IMR-90 (cell line): ENCODE measurements at regions not wholly inside any gene's neighbourhood (a gene's known extent, or its start where the extent isn't known, plus 50 kb on each side); places are given as distances from the start of the nearest gene placed in this dataset.

Experiments used
- ATAC-seq: fragments of 200-7000 bp; cut with Tn5 transposase; 2 replicates; pipeline ENCODE4 v1.9.1; 2020; ENCODE audit warnings: low read depth, mild to moderate bottlenecking, moderate library complexity
- BruUV-seq: library from RNA; stranded (reverse); fragments of 400-500 nt; replicated peaks from 2 replicates; lab custom pipeline; 2021; lab: Mats Ljungman, UMichigan
- CTCF ChIA-PET: fragments of 300-600 bp; formaldehyde crosslinking; extraction: SDS; loops from one replicate; lab custom pipeline; 2021; ENCODE audit warnings: antibody characterized with exemption; lab: Yijun Ruan, JAX
- POLR2A ChIA-PET: fragments of 300-600 bp; sonication (Branson Sonifier 250); formaldehyde crosslinking; loops from one replicate; lab custom pipeline; 2022; ENCODE audit warnings: antibody characterized with exemption; ENCODE audit not compliant: unreplicated experiment; lab: Charles Lee
- DNase-seq: peaks from one replicate; pipeline ENCODE4 v3.0.0; 2013
- H2AFZ ChIP-seq: replicated peaks from 2 replicates; pipeline ENCODE3; 2013; ENCODE audit warnings: low read length, mild to moderate bottlenecking; ENCODE audit not compliant: poor library complexity
- H2AK5ac ChIP-seq: 2 replicates; pipeline ENCODE4 v1.6.1; 2013; ENCODE audit warnings: low read depth, low read length, inconsistent platforms
- H2AK9ac ChIP-seq: replicated peaks from 2 replicates; pipeline ENCODE3; 2013; ENCODE audit warnings: mild to moderate bottlenecking, low read depth, low read length, moderate library complexity; ENCODE audit not compliant: poor library complexity
- H2BK120ac ChIP-seq: 2 replicates; pipeline ENCODE4 v1.6.1; 2013; ENCODE audit warnings: low read depth, low read length, inconsistent platforms
- H2BK15ac ChIP-seq: 3 replicates; pipeline ENCODE4 v1.6.1; 2013; ENCODE audit warnings: low read depth, low read length, inconsistent platforms
- H2BK20ac ChIP-seq: 2 replicates; pipeline ENCODE4 v1.6.1; 2013; ENCODE audit warnings: low read depth, mild to moderate bottlenecking, inconsistent platforms, low read length, moderate library complexity
- H2BK5ac ChIP-seq: 2 replicates; pipeline ENCODE4 v1.6.1; 2013; ENCODE audit warnings: mild to moderate bottlenecking, low read depth, low read length, inconsistent platforms; ENCODE audit not compliant: poor library complexity, severe bottlenecking
- H3K14ac ChIP-seq: replicated peaks from 2 replicates; pipeline ENCODE4 v1.6.1; 2013; ENCODE audit warnings: low read depth, low read length, inconsistent platforms
- H3K18ac ChIP-seq: 2 replicates; pipeline ENCODE4 v1.6.1; 2013; ENCODE audit warnings: low read depth, low read length, control low read depth
- H3K23ac ChIP-seq: 2 replicates; pipeline ENCODE4 v1.6.1; 2013; ENCODE audit warnings: low read depth, low read length, inconsistent platforms
- H3K27ac ChIP-seq: 2 replicates; pipeline ENCODE4 v1.5.1; 2013; ENCODE audit warnings: mild to moderate bottlenecking, control low read depth, low read length; ENCODE audit not compliant: insufficient read depth
- H3K27me3 ChIP-seq: 2 replicates; pipeline ENCODE4 v1.6.1; 2013; ENCODE audit warnings: low read length; ENCODE audit not compliant: control insufficient read depth, insufficient read depth
- H3K36me3 ChIP-seq: 2 replicates; pipeline ENCODE4 v1.6.1; 2013; ENCODE audit warnings: low read length, mixed read lengths; ENCODE audit not compliant: control insufficient read depth, insufficient read depth
- H3K4ac ChIP-seq: 2 replicates; pipeline ENCODE4 v1.6.1; 2013; ENCODE audit warnings: low read depth, low read length, inconsistent platforms
- H3K4me1 ChIP-seq: 2 replicates; pipeline ENCODE4 v1.6.1; 2013; ENCODE audit warnings: low read length, mixed read lengths; ENCODE audit not compliant: control insufficient read depth, insufficient read depth
- H3K4me2 ChIP-seq: 2 replicates; pipeline ENCODE4 v1.6.1; 2013; ENCODE audit warnings: low read depth, mild to moderate bottlenecking, control low read depth, low read length, moderate library complexity
- H3K4me3 ChIP-seq: 2 replicates; pipeline ENCODE4 v1.5.1; 2013; ENCODE audit warnings: low read depth, mild to moderate bottlenecking, control low read depth, low read length, moderate library complexity; ENCODE audit not compliant: insufficient read depth
- H3K56ac ChIP-seq: 2 replicates; pipeline ENCODE4 v1.6.1; 2013; ENCODE audit warnings: low read length, inconsistent platforms; ENCODE audit not compliant: insufficient read depth; ENCODE audit errors: extremely low read depth
- H3K79me1 ChIP-seq, 2 experiments: 2 replicates each; pipeline ENCODE4 v1.6.1; 2013; ENCODE audit warnings: low read length in 2 of 2, inconsistent platforms in 1 of 2, low read depth in 1 of 2
- H3K9ac ChIP-seq: 2 replicates; pipeline ENCODE4 v1.6.1; 2013; ENCODE audit warnings: low read depth, low read length, control low read depth
- H3K9me1 ChIP-seq: 2 replicates; pipeline ENCODE4 v1.6.1; 2013; ENCODE audit warnings: low read length, inconsistent platforms; ENCODE audit not compliant: insufficient read depth
- H3K9me3 ChIP-seq: 2 replicates; pipeline ENCODE4 v1.6.1; 2013; ENCODE audit warnings: low read length; ENCODE audit not compliant: control insufficient read depth, insufficient read depth
- H4K20me1 ChIP-seq: 2 replicates; pipeline ENCODE4 v1.6.1; 2013; ENCODE audit warnings: low read length, inconsistent platforms; ENCODE audit not compliant: insufficient read depth
- H4K5ac ChIP-seq: 2 replicates; pipeline ENCODE4 v1.6.1; 2013; ENCODE audit warnings: mild to moderate bottlenecking, low read depth, low read length, control low read depth
- H4K8ac ChIP-seq, 2 experiments: 2 replicates each; pipeline ENCODE4 v1.6.1; 2013; ENCODE audit warnings: low read depth in 2 of 2, low read length in 2 of 2, control low read depth in 1 of 2, inconsistent platforms in 1 of 2
- H4K91ac ChIP-seq: 2 replicates; pipeline ENCODE4 v1.6.1; 2013; ENCODE audit warnings: low read depth, low read length, inconsistent platforms; ENCODE audit not compliant: insufficient read depth
- BHLHE40 ChIP-seq: fragments of 150-350 bp; IDR thresholded peaks from 2 replicates; pipeline ENCODE4 v1.6.1; 2016; ENCODE audit warnings: mild to moderate bottlenecking, low read depth, low read length
- CEBPB ChIP-seq: IDR thresholded peaks from 2 replicates; pipeline ENCODE4 v1.6.1; 2012; ENCODE audit warnings: low read depth, low read length, improper control_type of control experiment
- CHD1 ChIP-seq: IDR thresholded peaks from 2 replicates; pipeline ENCODE4 v1.6.1; 2012; ENCODE audit warnings: low read depth, low read length, improper control_type of control experiment
- FOS ChIP-seq: fragments of 150-350 bp; IDR thresholded peaks from 2 replicates; pipeline ENCODE4 v1.6.1; 2016; ENCODE audit warnings: low read depth, low read length
- MAFK ChIP-seq: IDR thresholded peaks from 2 replicates; pipeline ENCODE4 v1.6.1; 2012; ENCODE audit warnings: low read depth, low read length, improper control_type of control experiment
- MAZ ChIP-seq: IDR thresholded peaks from 2 replicates; pipeline ENCODE4 v1.6.1; 2012; ENCODE audit warnings: low read depth, mild to moderate bottlenecking, low read length, improper control_type of control experiment, moderate library complexity, borderline replicate concordance
- MXI1 ChIP-seq: IDR thresholded peaks from 2 replicates; pipeline ENCODE4 v1.6.1; 2012; ENCODE audit warnings: low read depth, mild to moderate bottlenecking, low read length, moderate library complexity, borderline replicate concordance
- NFE2L2 ChIP-seq: fragments of 150-350 bp; IDR thresholded peaks from 2 replicates; pipeline ENCODE4 v1.6.1; 2016; ENCODE audit warnings: low read depth, mild to moderate bottlenecking, low read length
- POLR2A ChIP-seq: IDR thresholded peaks from 2 replicates; pipeline ENCODE4 v1.6.1; 2012; ENCODE audit warnings: mild to moderate bottlenecking, low read depth, low read length
- RAD21 ChIP-seq: IDR thresholded peaks from 2 replicates; pipeline ENCODE4 v1.6.1; 2012; ENCODE audit warnings: low read length, improper control_type of control experiment
- RCOR1 ChIP-seq: IDR thresholded peaks from 2 replicates; pipeline ENCODE4 v1.6.1; 2012; ENCODE audit warnings: mild to moderate bottlenecking, low read length, improper control_type of control experiment; ENCODE audit not compliant: insufficient replicate concordance
- RFX5 ChIP-seq: IDR thresholded peaks from 2 replicates; pipeline ENCODE4 v1.8.0; 2012; ENCODE audit warnings: low read depth, mild to moderate bottlenecking, low read length, moderate library complexity
- SMC3 ChIP-seq: fragments of 150-350 bp; IDR thresholded peaks from 2 replicates; pipeline ENCODE4 v1.6.1; 2016; ENCODE audit warnings: low read depth, mild to moderate bottlenecking, antibody characterized with exemption, low read length, moderate library complexity
- WGBS, 2 experiments: methylation state at CpG; one replicate each; pipeline versions ENCODE4 v1.1.5 to v1.1.7; 2013; ENCODE audit warnings: missing lambda C conversion rate in 2 of 2; ENCODE audit not compliant: insufficient read length in 1 of 2; ENCODE audit errors: extremely low coverage in 2 of 2; 5-methylcytosine and 5-hydroxymethylcytosine counted together
- dilution Hi-C: fragments of 300-500 bp; cut with HindIII; formaldehyde crosslinking; loops from one replicate; pipeline ENCODE4 v1.14.3; 2018; ENCODE audit warnings: low sequenced_read_pairs; ENCODE audit not compliant: unreplicated experiment
- in situ Hi-C: fragments of 300-500 bp; cut with MboI; formaldehyde crosslinking; loops from 3 replicates; pipeline ENCODE4 v1.14.3; 2019; ENCODE audit warnings: low sequenced_read_pairs, inconsistent platforms, mixed read lengths
- intact Hi-C: fragments of 100-400 bp; cut with micrococcal nuclease; formaldehyde crosslinking; loops from 2 replicates; pipeline ENCODE4 v1.10.0; 2022
- TF ChIP-seq, protein P1 (sequence below): conservative IDR thresholded peaks from 2 replicates; pipeline ENCODE4 v1.5.1; 2012; ENCODE audit warnings: mild to moderate bottlenecking, low read depth, low read length, improper control_type of control experiment
- TF ChIP-seq, protein P2 (sequence below): fragments of 150-350 bp; IDR thresholded peaks from 2 replicates; pipeline ENCODE4 v1.6.1; 2017; ENCODE audit warnings: mild to moderate bottlenecking, antibody characterized with exemption, low read length, low read depth
- TF ChIP-seq, protein P3 (sequence below): fragments of 150-350 bp; IDR thresholded peaks from 2 replicates; pipeline ENCODE4 v1.6.1; 2016; ENCODE audit warnings: low read depth, mild to moderate bottlenecking, low read length, moderate library complexity, borderline replicate concordance

DNA sequence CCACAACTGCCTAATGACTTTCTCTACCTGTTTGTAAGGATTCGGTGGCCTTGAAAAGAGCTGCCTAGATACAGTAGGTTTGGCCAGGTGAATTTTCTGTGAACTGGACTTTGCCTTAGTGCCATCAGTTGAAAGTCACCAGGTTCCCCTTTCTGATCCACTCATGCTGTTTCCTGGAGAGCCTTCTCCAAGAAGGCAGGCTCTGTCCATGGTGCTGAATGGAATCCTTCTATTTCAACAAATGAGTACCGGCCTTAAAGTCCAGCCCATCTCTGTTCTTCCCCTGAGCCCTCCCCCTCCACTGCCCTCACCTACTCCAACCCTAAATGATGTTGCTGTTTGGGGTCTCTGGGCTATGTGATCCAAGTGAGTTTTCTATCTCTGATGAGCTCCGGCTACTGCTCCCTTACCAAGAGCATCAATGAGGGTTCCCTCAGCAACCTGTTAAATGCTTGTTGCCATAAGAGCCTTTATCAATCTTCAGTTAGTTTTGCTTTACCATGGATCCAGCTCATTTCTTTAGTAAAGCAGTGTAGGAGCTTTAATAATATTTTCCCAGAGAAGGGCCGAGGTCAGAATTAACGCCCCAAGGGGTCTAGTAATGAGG is 500.4 kb downstream of the PTPRU start:
- H3K56ac ChIP-seq, result no peak overlapping the region
- H2AFZ ChIP-seq, result no peak overlapping the region
- ATAC-seq (no peak), DNase-seq (peak; percentile 60)
- no peak overlapping the region for H3K23ac ChIP-seq
- H4K8ac ChIP-seq, result no peak overlapping the region
- H3K4me1 ChIP-seq, result no peaks in the 10 kb centered on the region
- H3K4me2 ChIP-seq, result no peak overlapping the region
- H2BK120ac ChIP-seq, result no peak overlapping the region
- intact Hi-C loops (no loop called here), in situ Hi-C loops (no loop called here), dilution Hi-C loops (no loop called here)
- no peaks in the 10 kb centered on the region for H3K36me3 ChIP-seq
- H3K4me3 ChIP-seq, result no peak overlapping the region
- H2AK5ac ChIP-seq, result no peak overlapping the region
- H2BK20ac ChIP-seq, result no peak overlapping the region
- H2BK15ac ChIP-seq, result no peak overlapping the region
- TF ChIP-seq, protein P1, sequence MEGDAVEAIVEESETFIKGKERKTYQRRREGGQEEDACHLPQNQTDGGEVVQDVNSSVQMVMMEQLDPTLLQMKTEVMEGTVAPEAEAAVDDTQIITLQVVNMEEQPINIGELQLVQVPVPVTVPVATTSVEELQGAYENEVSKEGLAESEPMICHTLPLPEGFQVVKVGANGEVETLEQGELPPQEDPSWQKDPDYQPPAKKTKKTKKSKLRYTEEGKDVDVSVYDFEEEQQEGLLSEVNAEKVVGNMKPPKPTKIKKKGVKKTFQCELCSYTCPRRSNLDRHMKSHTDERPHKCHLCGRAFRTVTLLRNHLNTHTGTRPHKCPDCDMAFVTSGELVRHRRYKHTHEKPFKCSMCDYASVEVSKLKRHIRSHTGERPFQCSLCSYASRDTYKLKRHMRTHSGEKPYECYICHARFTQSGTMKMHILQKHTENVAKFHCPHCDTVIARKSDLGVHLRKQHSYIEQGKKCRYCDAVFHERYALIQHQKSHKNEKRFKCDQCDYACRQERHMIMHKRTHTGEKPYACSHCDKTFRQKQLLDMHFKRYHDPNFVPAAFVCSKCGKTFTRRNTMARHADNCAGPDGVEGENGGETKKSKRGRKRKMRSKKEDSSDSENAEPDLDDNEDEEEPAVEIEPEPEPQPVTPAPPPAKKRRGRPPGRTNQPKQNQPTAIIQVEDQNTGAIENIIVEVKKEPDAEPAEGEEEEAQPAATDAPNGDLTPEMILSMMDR, result no peak
- TF ChIP-seq MAZ, result no peak
- TF ChIP-seq CEBPB, result no peak
- TF ChIP-seq MAFK, result no peak
- TF ChIP-seq RCOR1, result no peak
- TF ChIP-seq, protein P2, sequence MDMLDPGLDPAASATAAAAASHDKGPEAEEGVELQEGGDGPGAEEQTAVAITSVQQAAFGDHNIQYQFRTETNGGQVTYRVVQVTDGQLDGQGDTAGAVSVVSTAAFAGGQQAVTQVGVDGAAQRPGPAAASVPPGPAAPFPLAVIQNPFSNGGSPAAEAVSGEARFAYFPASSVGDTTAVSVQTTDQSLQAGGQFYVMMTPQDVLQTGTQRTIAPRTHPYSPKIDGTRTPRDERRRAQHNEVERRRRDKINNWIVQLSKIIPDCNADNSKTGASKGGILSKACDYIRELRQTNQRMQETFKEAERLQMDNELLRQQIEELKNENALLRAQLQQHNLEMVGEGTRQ, result no peak
- TF ChIP-seq FOS, result no peak
- no peak for TF ChIP-seq NFE2L2
- no peak for TF ChIP-seq BHLHE40
- TF ChIP-seq CHD1, result no peak
- no peak for TF ChIP-seq MXI1
- TF ChIP-seq RFX5, result no peak
- no peak for TF ChIP-seq SMC3
- no peak for TF ChIP-seq RAD21
- TF ChIP-seq, protein P3, sequence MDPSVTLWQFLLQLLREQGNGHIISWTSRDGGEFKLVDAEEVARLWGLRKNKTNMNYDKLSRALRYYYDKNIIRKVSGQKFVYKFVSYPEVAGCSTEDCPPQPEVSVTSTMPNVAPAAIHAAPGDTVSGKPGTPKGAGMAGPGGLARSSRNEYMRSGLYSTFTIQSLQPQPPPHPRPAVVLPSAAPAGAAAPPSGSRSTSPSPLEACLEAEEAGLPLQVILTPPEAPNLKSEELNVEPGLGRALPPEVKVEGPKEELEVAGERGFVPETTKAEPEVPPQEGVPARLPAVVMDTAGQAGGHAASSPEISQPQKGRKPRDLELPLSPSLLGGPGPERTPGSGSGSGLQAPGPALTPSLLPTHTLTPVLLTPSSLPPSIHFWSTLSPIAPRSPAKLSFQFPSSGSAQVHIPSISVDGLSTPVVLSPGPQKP, result no peak
- no peak for TF ChIP-seq POLR2A
- BruUV-seq, result no TSS peak
- peaks cover 5% of the 10 kb centered on the region; the same call in 1 of the 2 replicates for H3K27me3 ChIP-seq
- WGBS, 2 experiments, result no CpG with 5 or more reads among the region's 5 CpGs
- no peak overlapping the region for H2BK5ac ChIP-seq
- no peak overlapping the region for H4K5ac ChIP-seq
- H2AK9ac ChIP-seq, result no peak overlapping the region
- H3K79me1 ChIP-seq, result no peaks in the 10 kb centered on the region
- POLR2A ChIA-PET, result no interaction called here
- H4K20me1 ChIP-seq, result no peaks in the 10 kb centered on the region
- CTCF ChIA-PET, result no interaction called here
- H3K18ac ChIP-seq, result no peak overlapping the region
- no peaks in the 10 kb centered on the region for H3K9me3 ChIP-seq
- no peak overlapping the region for H3K14ac ChIP-seq
- no peak overlapping the region for H4K91ac ChIP-seq
- H3K4ac ChIP-seq, result no peak overlapping the region
- H3K27ac ChIP-seq, result no peak overlapping the region
- no peaks in the 10 kb centered on the region for H3K9me1 ChIP-seq
- no peak overlapping the region for H3K9ac ChIP-seq
